ENCODE measurements at regions not wholly inside any gene's neighbourhood (a gene's known extent, or its start where the extent isn't known, plus 50 kb on each side); places are given as distances from the start of the nearest gene placed in this dataset.

DNA sequence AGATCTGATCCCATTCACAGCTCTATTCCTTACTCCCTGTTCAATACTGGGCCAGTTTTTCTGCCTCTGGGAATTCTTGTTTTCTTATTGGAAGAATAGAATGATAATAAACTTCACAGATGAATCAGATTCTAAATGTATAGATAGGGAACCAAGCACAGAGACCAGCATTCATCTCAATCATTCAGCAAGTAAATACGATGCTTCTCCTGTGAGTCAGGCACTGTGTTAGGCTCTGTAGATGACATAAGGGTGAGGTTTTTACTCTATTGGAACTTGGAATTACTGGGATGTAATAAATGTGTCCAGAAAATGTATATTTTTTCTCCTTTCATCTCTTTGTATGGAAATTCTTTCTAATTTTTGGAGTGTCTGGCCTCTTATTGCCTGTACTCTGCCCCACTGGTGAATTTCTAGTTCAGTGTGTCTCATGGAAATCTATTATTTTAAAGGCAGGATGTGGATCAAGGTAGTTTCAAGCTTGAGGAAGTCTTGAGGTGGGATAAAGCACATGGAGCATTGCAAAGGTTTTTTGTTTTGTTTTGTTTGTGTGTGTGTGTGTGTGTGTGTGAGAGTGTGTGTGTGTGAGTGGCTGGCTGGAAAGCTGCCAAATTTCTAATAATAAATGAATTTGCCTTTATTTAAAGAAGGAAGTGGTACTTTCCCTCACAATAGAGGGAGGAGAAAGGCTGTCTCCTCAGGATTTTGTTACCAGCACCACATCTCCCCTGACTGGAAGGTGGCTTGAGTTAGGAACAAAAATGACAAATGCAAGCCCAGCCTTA is 117.9 kb upstream of the HS3ST1 start:
- Histone ChIP-seq H4K8ac (ENCODE audit: extremely low read depth, insufficient read depth, low read length) (no peak overlapping the region), H3K79me1 (ENCODE audit: low read depth, low read length) (no peaks in the 10 kb centered on the region), H3K23me2 (ENCODE audit: low read depth, low read length) (no peaks in the 10 kb centered on the region), H2BK12ac (ENCODE audit: low read depth, low read length) (no peak overlapping the region), H3K23ac (ENCODE audit: insufficient read length) (no peak overlapping the region), H2BK120ac (replicated peaks; ENCODE audit: low read depth, low read length) (no peak overlapping the region), H3K4me1 (replicated peaks in 1 of 4; ENCODE audit: control insufficient read depth in 3 of 4, insufficient read depth in 4 of 4, low read length in 3 of 4) (no peaks in the 10 kb centered on the region), H4K5ac (ENCODE audit: insufficient read length, low read depth, low read length) (no peak overlapping the region), H3K4me2 (ENCODE audit: insufficient read depth in 1 of 2, low read depth in 2 of 2, low read length in 2 of 2) (no peak overlapping the region), H4K91ac (replicated peaks; ENCODE audit: insufficient read length, low read length) (no peak overlapping the region), H2BK20ac (ENCODE audit: low read length) (no peak overlapping the region), H2AFZ (ENCODE audit: low read length) (no peak overlapping the region), H2BK15ac (ENCODE audit: low read length) (no peak overlapping the region), H3K9ac (replicated peaks in 1 of 4; ENCODE audit: extremely low read depth in 1 of 4, low read depth in 3 of 4, low read length in 3 of 4) (no peak overlapping the region), H3K27ac (ENCODE audit: low read depth, low read length) (no peak overlapping the region), H4K20me1 (replicated peaks in 1 of 2; ENCODE audit: control insufficient read depth in 1 of 2, insufficient read depth in 2 of 2, low read length in 2 of 2) (no peaks in the 10 kb centered on the region), H3K27me3 (replicated peaks in 1 of 4; ENCODE audit: control insufficient read depth in 3 of 4, extremely low read depth in 1 of 4, insufficient read depth in 3 of 4, low read length in 3 of 4) (no peaks in the 10 kb centered on the region), H2BK5ac (ENCODE audit: low read depth, low read length) (no peak overlapping the region), H3K4me3 (ENCODE audit: extremely low read depth in 1 of 4, insufficient read depth in 2 of 4, low read depth in 3 of 4, low read length in 4 of 4) (no peak overlapping the region), H3K9me3 (ENCODE audit: insufficient read depth in 2 of 2, low read depth in 1 of 2, low read length in 1 of 2) (no peaks in the 10 kb centered on the region), H3K36me3 (ENCODE audit: control insufficient read depth in 2 of 4, insufficient read depth in 4 of 4, low read length in 3 of 4) (no peaks in the 10 kb centered on the region), H3K18ac (ENCODE audit: extremely low read depth, low read length) (no peak overlapping the region), H3K79me2 (ENCODE audit: control insufficient read depth in 1 of 2, insufficient read depth in 2 of 2, low read length in 2 of 2) (no peaks in the 10 kb centered on the region), H3K14ac (ENCODE audit: insufficient read length) (no peak overlapping the region), H3K56ac (replicated peaks; ENCODE audit: insufficient read length, low read depth, low read length) (no peak overlapping the region), H3K4ac (replicated peaks; ENCODE audit: insufficient read length, low read depth, low read length) (no peak overlapping the region), H2AK5ac (ENCODE audit: low read depth, low read length) (no peak overlapping the region)
- ChIA-PET CTCF (ENCODE audit: partially characterized antibody) (no interaction called here), POLR2A (ENCODE audit: partially characterized antibody) (no interaction called here)
- DNase-seq (ENCODE audit: low read depth in 1 of 2, low spot score in 2 of 2) = no peak
- no peak for FAIRE-seq
- 76% methylated on average over 1 of the region's 1 CpG; no CpG with 5 or more reads in 1 of the 2 experiments for WGBS, 2 experiments (ENCODE audit: extremely low coverage in 1 of 2, insufficient coverage in 1 of 2, insufficient read length in 1 of 2, insufficient replicate concordance in 2 of 2, low coverage in 1 of 2, low lambda C conversion rate in 2 of 2, missing lambda C conversion rate in 1 of 2)
- no peak for TF ChIP-seq NRF1 (IDR thresholded peaks at IDR 0.05; ENCODE audit: low read depth, low read length)
- TF ChIP-seq CBX8 (IDR thresholded peaks at IDR 0.05; ENCODE audit: borderline replicate concordance, low read depth, low read length) = no peak
- TF ChIP-seq KDM1A (IDR thresholded peaks at IDR 0.05; ENCODE audit: borderline replicate concordance, low read length) = no peak
- TF ChIP-seq JUND (IDR thresholded peaks at IDR 0.05; ENCODE audit: low read length) = no peak
- no peak for TF ChIP-seq BACH1 (IDR thresholded peaks at IDR 0.05; ENCODE audit: low read length)
- no peak for TF ChIP-seq KDM5A (IDR thresholded peaks at IDR 0.05; ENCODE audit: low read length)
- no peak for TF ChIP-seq BCL11A (IDR thresholded peaks at IDR 0.05; ENCODE audit: low read depth in 2 of 2, low read length in 2 of 2)
- no peak for TF ChIP-seq JUN (IDR thresholded peaks at IDR 0.05; ENCODE audit: low read depth, low read length)
- no peak for TF ChIP-seq CTBP2 (IDR thresholded peaks at IDR 0.05; ENCODE audit: borderline replicate concordance, insufficient read depth, insufficient read length, low read length)
- TF ChIP-seq SP1 (IDR thresholded peaks at IDR 0.05; ENCODE audit: low read depth, low read length) = no peak
- TF ChIP-seq BRCA1 (IDR thresholded peaks at IDR 0.05; ENCODE audit: low read depth, low read length) = no peak
- TF ChIP-seq POU5F1 (IDR thresholded peaks at IDR 0.05; ENCODE audit: low read depth, low read length) = no peak
- no peak for TF ChIP-seq TEAD4 (IDR thresholded peaks at IDR 0.05; ENCODE audit: low read depth, low read length)
- TF ChIP-seq, protein P1, sequence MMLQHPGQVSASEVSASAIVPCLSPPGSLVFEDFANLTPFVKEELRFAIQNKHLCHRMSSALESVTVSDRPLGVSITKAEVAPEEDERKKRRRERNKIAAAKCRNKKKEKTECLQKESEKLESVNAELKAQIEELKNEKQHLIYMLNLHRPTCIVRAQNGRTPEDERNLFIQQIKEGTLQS (IDR thresholded peaks at IDR 0.05; ENCODE audit: insufficient read depth, low read depth, low read length) = no peak
